Activated B cell treated with CpG ODN at 0.5 μM for 24 hours (primary cell): ENCODE measurements at regions not wholly inside any gene's neighbourhood (a gene's known extent, or its start where the extent isn't known, plus 50 kb on each side); places are given as distances from the start of the nearest gene placed in this dataset.

Source experiments
- ATAC-seq: fragments of 200-7000 bp; cut with Tn5 transposase; one replicate; pipeline ENCODE4 v1.10.0; 2021; ENCODE audit warnings: low read depth, mild to moderate bottlenecking, moderate library complexity
- CTCF ChIA-PET: fragments of 350-600 bp; sonication (Branson Sonifier 250); formaldehyde crosslinking; loops from one replicate; lab custom pipeline; 2021; ENCODE audit warnings: antibody characterized with exemption; lab: Charles Lee
- POLR2A ChIA-PET: fragments of 350-600 bp; sonication (Branson Sonifier 250); formaldehyde crosslinking; loops from one replicate; lab custom pipeline; 2021; ENCODE audit warnings: antibody characterized with exemption; lab: Charles Lee
- DNase-seq: peaks from one replicate; pipeline ENCODE4 v3.0.0; 2022
- H3K27ac Mint-ChIP-seq: one replicate; pipeline ENCODE4 v1.8.0; 2020; ENCODE audit warnings: mixed read lengths
- H3K27me3 Mint-ChIP-seq: one replicate; pipeline ENCODE4 v1.8.0; 2021; ENCODE audit warnings: mixed read lengths
- H3K36me3 Mint-ChIP-seq: one replicate; pipeline ENCODE4 v1.8.0; 2021; ENCODE audit warnings: low read depth, mixed read lengths
- H3K4me1 Mint-ChIP-seq: one replicate; pipeline ENCODE4 v1.8.0; 2021; ENCODE audit warnings: mixed read lengths
- H3K4me3 Mint-ChIP-seq: one replicate; pipeline ENCODE4 v1.8.0; 2020; ENCODE audit warnings: mild to moderate bottlenecking, mixed read lengths
- H3K9me3 Mint-ChIP-seq: one replicate; pipeline ENCODE4 v1.8.0; 2020; ENCODE audit warnings: mixed read lengths
- CTCF ChIP-seq: fragments of 200-600 bp; IDR thresholded peaks from one replicate; pipeline ENCODE4 v1.8.0; 2022; ENCODE audit warnings: antibody characterized with exemption, mild to moderate bottlenecking
- intact Hi-C: fragments of 100-400 bp; cut with micrococcal nuclease; formaldehyde crosslinking; loops from one replicate; pipeline ENCODE4 v1.15.1; 2024

GRCh38 chr4:79473439-79473724 lies 65.4 kb upstream of the GK2 start:
- ATAC-seq (no peak), DNase-seq (no peak)
- Mint-ChIP-seq H3K36me3 (no peaks in the 10 kb centered on the region), H3K27me3 (no peaks in the 10 kb centered on the region), H3K4me3 (no peak overlapping the region), H3K27ac (no peak overlapping the region), H3K9me3 (no peaks in the 10 kb centered on the region), H3K4me1 (no peaks in the 10 kb centered on the region)
- TF ChIP-seq CTCF = no peak
- intact Hi-C loops = no loop called here
- POLR2A ChIA-PET = no interaction called here
- CTCF ChIA-PET = no interaction called here

- Mint-ChIP-seq H3K4me1 (no peaks in the 10 kb centered on the region), H3K9me3 (no peaks in the 10 kb centered on the region), H3K27ac (no peak overlapping the region), H3K4me3 (no peak overlapping the region), H3K36me3 (no peaks in the 10 kb centered on the region), H3K27me3 (no peaks in the 10 kb centered on the region)
- intact Hi-C loops = no loop called here
- no peak for TF ChIP-seq CTCF
- DNase-seq (no peak), ATAC-seq (no peak)
- ChIA-PET POLR2A (no interaction called here), CTCF (no interaction called here)
These were observed 64.8 kb upstream of the GK2 start for GRCh38 chr4:79472693-79473438.

GRCh38 chr4:79472036-79472435 lies 64.0 kb upstream of the GK2 start:
- ChIA-PET CTCF (no interaction called here), POLR2A (no interaction called here)
- Mint-ChIP-seq H3K4me3 (no peak overlapping the region), H3K4me1 (no peaks in the 10 kb centered on the region), H3K27ac (no peak overlapping the region), H3K36me3 (no peaks in the 10 kb centered on the region), H3K9me3 (no peaks in the 10 kb centered on the region), H3K27me3 (no peaks in the 10 kb centered on the region)
- DNase-seq (no peak), ATAC-seq (no peak)
- TF ChIP-seq CTCF = no peak
- intact Hi-C loops = no loop called here

- Mint-ChIP-seq H3K9me3 (no peaks in the 10 kb centered on the region), H3K4me1 (no peaks in the 10 kb centered on the region), H3K27me3 (no peaks in the 10 kb centered on the region), H3K36me3 (no peaks in the 10 kb centered on the region), H3K27ac (no peak overlapping the region), H3K4me3 (no peak overlapping the region)
- ATAC-seq = no peak
- ChIA-PET POLR2A (no interaction called here), CTCF (no interaction called here)
- TF ChIP-seq CTCF = no peak
- intact Hi-C loops = no loop called here
- no peak for DNase-seq
These were observed 63.3 kb upstream of the GK2 start for GRCh38 chr4:79471309-79471708.

GRCh38 chr4:79467246-79467932 lies 59.4 kb upstream of the GK2 start:
- DNase-seq = no peak
- CTCF ChIA-PET = no interaction called here
- POLR2A ChIA-PET = no interaction called here
- Mint-ChIP-seq H3K4me1 (no peaks in the 10 kb centered on the region), H3K36me3 (no peaks in the 10 kb centered on the region), H3K27ac (no peak overlapping the region), H3K4me3 (no peak overlapping the region), H3K27me3 (no peaks in the 10 kb centered on the region), H3K9me3 (peaks cover 2% of the 10 kb centered on the region)
- no peak for ATAC-seq
- intact Hi-C loops = no loop called here
- no peak for TF ChIP-seq CTCF
